Esophagus muscularis mucosa (tissue), 4 donors: ENCODE measurements at regions not wholly inside any gene's neighbourhood (a gene's known extent, or its start where the extent isn't known, plus 50 kb on each side); places are given as distances from the start of the nearest gene placed in this dataset.

ENCODE experiments used
- EP300 ChIP-seq: sonication (generic); formaldehyde crosslinking; IDR thresholded peaks from one replicate; pipeline ENCODE4 v1.6.1; 2017; ENCODE audit warnings: antibody characterized with exemption
- POLR2AphosphoS5 ChIP-seq, 2 donors: sonication (generic); formaldehyde crosslinking; IDR thresholded peaks; one replicate each; pipeline ENCODE4 v1.6.1; 2017; ENCODE audit warnings: antibody characterized with exemption in 2 of 2
- TF ChIP-seq, protein P1 (sequence below), 3 experiments: fragments of 200-600 bp in 2 of 3; fragments of 450-650 bp in 1 of 3; sonication (generic) in 2 of 3; IDR thresholded peaks; one replicate each; pipeline ENCODE4 v1.5.1; 2017 to 2019; ENCODE audit warnings: antibody characterized with exemption in 3 of 3, mild to moderate bottlenecking in 2 of 3, moderate library complexity in 1 of 3

DNA sequence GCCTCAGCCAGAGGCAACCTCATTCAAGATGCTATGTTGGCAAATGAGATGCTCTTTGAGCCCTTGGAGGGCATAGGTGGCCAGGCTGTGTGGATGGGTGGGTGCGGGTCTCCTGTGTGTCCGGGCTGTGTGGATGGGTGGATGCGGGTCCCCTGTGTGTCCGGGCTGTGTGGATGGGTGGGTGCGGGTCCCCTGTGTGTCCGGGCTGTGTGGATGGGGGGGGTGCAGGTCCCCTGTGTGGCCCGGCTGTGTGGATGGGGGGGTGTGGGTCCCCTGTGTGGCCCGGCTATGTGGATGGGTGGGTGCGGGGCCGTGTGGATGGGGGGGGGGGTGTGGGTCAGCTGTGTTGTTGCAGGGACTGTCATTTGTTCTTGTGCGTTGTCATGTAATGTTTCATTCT, 136.6 kb upstream of the COL5A1 start:
- TF ChIP-seq, protein P1, sequence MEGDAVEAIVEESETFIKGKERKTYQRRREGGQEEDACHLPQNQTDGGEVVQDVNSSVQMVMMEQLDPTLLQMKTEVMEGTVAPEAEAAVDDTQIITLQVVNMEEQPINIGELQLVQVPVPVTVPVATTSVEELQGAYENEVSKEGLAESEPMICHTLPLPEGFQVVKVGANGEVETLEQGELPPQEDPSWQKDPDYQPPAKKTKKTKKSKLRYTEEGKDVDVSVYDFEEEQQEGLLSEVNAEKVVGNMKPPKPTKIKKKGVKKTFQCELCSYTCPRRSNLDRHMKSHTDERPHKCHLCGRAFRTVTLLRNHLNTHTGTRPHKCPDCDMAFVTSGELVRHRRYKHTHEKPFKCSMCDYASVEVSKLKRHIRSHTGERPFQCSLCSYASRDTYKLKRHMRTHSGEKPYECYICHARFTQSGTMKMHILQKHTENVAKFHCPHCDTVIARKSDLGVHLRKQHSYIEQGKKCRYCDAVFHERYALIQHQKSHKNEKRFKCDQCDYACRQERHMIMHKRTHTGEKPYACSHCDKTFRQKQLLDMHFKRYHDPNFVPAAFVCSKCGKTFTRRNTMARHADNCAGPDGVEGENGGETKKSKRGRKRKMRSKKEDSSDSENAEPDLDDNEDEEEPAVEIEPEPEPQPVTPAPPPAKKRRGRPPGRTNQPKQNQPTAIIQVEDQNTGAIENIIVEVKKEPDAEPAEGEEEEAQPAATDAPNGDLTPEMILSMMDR (IDR thresholded peaks at IDR 0.05): no peak
- TF ChIP-seq EP300 (no peak), POLR2AphosphoS5 (IDR thresholded peaks at IDR 0.05) (no peak)
